HEK293 (cell line): ENCODE measurements at regions not wholly inside any gene's neighbourhood (a gene's known extent, or its start where the extent isn't known, plus 50 kb on each side); places are given as distances from the start of the nearest gene placed in this dataset.

Source experiments
- ATF2 ChIP-seq: fragments of 450-650 bp; formaldehyde crosslinking; IDR thresholded peaks from 2 replicates; pipeline ENCODE4 v1.5.1; 2016; ENCODE audit warnings: missing biosample characterization, missing genetic modification characterization, low read depth
- CTCF ChIP-seq: fragments of 450-650 bp; formaldehyde crosslinking; IDR thresholded peaks from 2 replicates; pipeline ENCODE4 v1.5.1; 2016; ENCODE audit warnings: missing biosample characterization, missing genetic modification characterization
- GLIS1 ChIP-seq: fragments of 450-650 bp; formaldehyde crosslinking; IDR thresholded peaks from 2 replicates; pipeline ENCODE4 v1.5.1; 2016; ENCODE audit warnings: missing biosample characterization, missing genetic modification characterization
- MEIS1 ChIP-seq: sonication (generic); formaldehyde crosslinking; IDR thresholded peaks from 2 replicates; pipeline ENCODE4 v1.8.1; 2022; ENCODE audit warnings: missing genetic modification reagents, mild to moderate bottlenecking, borderline replicate concordance
- RBAK ChIP-seq: fragments of 450-650 bp; formaldehyde crosslinking; IDR thresholded peaks from 2 replicates; pipeline ENCODE4 v1.5.1; 2016; ENCODE audit warnings: missing biosample characterization, missing genetic modification characterization
- YY1 ChIP-seq: fragments of 450-650 bp; formaldehyde crosslinking; IDR thresholded peaks from 2 replicates; pipeline ENCODE4 v1.5.1; 2018; ENCODE audit warnings: missing biosample characterization, missing genetic modification characterization
- ZNF121 ChIP-seq: fragments of 450-650 bp; formaldehyde crosslinking; IDR thresholded peaks from 2 replicates; pipeline ENCODE4 v1.5.1; 2016; ENCODE audit warnings: missing biosample characterization, missing genetic modification characterization
- ZNF157 ChIP-seq: fragments of 450-650 bp; formaldehyde crosslinking; IDR thresholded peaks from 2 replicates; pipeline ENCODE4 v1.5.1; 2016; ENCODE audit warnings: missing biosample characterization, missing genetic modification characterization
- ZNF175 ChIP-seq: fragments of 450-650 bp; formaldehyde crosslinking; IDR thresholded peaks from 2 replicates; pipeline ENCODE4 v1.5.1; 2016; ENCODE audit warnings: missing biosample characterization, missing genetic modification characterization
- ZNF292 ChIP-seq: fragments of 450-650 bp; formaldehyde crosslinking; IDR thresholded peaks from 2 replicates; pipeline ENCODE4 v1.5.1; 2016; ENCODE audit warnings: low read depth, missing biosample characterization, missing genetic modification characterization, borderline replicate concordance
- ZNF416 ChIP-seq: fragments of 450-650 bp; formaldehyde crosslinking; IDR thresholded peaks from 2 replicates; pipeline ENCODE4 v1.5.1; 2016; ENCODE audit warnings: missing biosample characterization, missing genetic modification characterization
- ZNF473 ChIP-seq: fragments of 450-650 bp; formaldehyde crosslinking; IDR thresholded peaks from 2 replicates; pipeline ENCODE4 v1.5.1; 2017; ENCODE audit warnings: missing biosample characterization, missing genetic modification characterization
- ZNF629 ChIP-seq: fragments of 450-650 bp; formaldehyde crosslinking; IDR thresholded peaks from 2 replicates; pipeline ENCODE4 v1.5.1; 2017; ENCODE audit warnings: missing biosample characterization, missing genetic modification characterization
- ZNF707 ChIP-seq: fragments of 450-650 bp; formaldehyde crosslinking; IDR thresholded peaks from 2 replicates; pipeline ENCODE4 v1.5.1; 2016; ENCODE audit warnings: missing biosample characterization, missing genetic modification characterization

- TF ChIP-seq ZNF707 (tag by site-specific recombination), result no peak
- TF ChIP-seq ZNF157 (tag by site-specific recombination), result no peak
- TF ChIP-seq CTCF, result no peak
- TF ChIP-seq ZNF629 (tag by site-specific recombination), result no peak
- no peak for TF ChIP-seq RBAK (tag by site-specific recombination)
- no peak for TF ChIP-seq ZNF292
- TF ChIP-seq ATF2 (tag by site-specific recombination), result no peak
- no peak for TF ChIP-seq GLIS1 (tag by site-specific recombination)
- no peak for TF ChIP-seq YY1 (tag by site-specific recombination)
- TF ChIP-seq ZNF175 (tag by site-specific recombination), result no peak
- no peak for TF ChIP-seq MEIS1
- no peak for TF ChIP-seq ZNF473
- TF ChIP-seq ZNF416, result no peak
- TF ChIP-seq ZNF121, result no peak
These were observed 780.0 kb upstream of the SALL3 start for GRCh38 chr18:78199611-78200010.
